IgD-negative memory B cell (primary cell): ENCODE measurements at regions not wholly inside any gene's neighbourhood (a gene's known extent, or its start where the extent isn't known, plus 50 kb on each side); places are given as distances from the start of the nearest gene placed in this dataset.

Source experiments
- H3K27ac Mint-ChIP-seq, 3 donors: one replicate each; pipeline ENCODE4 v1.8.0; 2020 to 2022; ENCODE audit warnings: mild to moderate bottlenecking in 3 of 3, mixed read lengths in 3 of 3, moderate library complexity in 1 of 3
- H3K27me3 Mint-ChIP-seq: one replicate; pipeline ENCODE4 v1.8.0; 2021; ENCODE audit warnings: mixed read lengths
- H3K36me3 Mint-ChIP-seq: one replicate; pipeline ENCODE4 v1.8.0; 2020; ENCODE audit warnings: mild to moderate bottlenecking, mixed read lengths
- H3K4me1 Mint-ChIP-seq, 3 donors: one replicate each; pipeline ENCODE4 v1.8.0; 2020 to 2022; ENCODE audit warnings: mixed read lengths in 3 of 3, mild to moderate bottlenecking in 1 of 3
- H3K4me3 Mint-ChIP-seq, 4 donors: one replicate each; pipeline ENCODE4 v1.8.0; 2020 to 2022; ENCODE audit warnings: mild to moderate bottlenecking in 4 of 4, mixed read lengths in 4 of 4, moderate library complexity in 3 of 4
- H3K9me3 Mint-ChIP-seq, 3 donors: one replicate each; pipeline ENCODE4 v1.8.0; 2020 to 2021; ENCODE audit warnings: mixed read lengths in 3 of 3, mild to moderate bottlenecking in 1 of 3

DNA sequence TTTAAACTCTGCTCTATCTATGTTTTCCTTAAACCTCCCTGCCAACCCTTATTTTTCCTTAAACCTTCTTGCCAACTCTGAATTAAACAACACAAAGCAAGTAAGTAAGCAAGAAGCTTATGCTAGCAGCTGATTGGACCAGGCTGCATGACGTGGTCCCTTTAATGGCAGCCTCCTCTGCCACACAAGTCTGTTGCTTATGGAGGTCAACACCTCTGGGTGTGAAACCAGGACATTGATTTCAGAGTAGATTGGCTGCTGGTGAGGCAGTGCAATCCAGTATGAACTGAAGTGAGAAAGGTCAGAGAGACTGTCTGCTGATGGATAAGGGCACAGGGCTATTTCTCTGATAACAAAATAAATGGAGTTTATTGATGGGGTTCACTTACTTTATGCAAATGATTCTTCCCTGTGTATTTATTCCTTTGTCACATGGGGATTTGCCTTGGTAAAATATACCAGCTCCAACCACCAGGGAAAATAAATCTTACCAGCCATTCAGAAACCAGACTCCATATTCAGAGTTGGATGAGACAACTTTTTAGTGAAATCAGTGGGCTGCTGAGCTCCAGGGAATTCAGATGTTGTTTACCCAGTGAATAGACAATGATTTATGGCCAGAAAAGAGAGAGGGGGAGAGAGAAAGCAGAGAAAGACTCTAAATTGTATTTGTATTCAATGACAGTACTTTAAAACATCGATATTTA, 112.2 kb upstream of the NCKAP5 start:
- H3K36me3 Mint-ChIP-seq: no peaks in the 10 kb centered on the region

GRCh38 chr2:133682347-133682746, 114.1 kb upstream of the NCKAP5 start:
- H3K27ac Mint-ChIP-seq: no peak overlapping the region
- peaks cover 0 to 3% (median 0%) of the 10 kb centered on the region in 3 donors for H3K9me3 Mint-ChIP-seq
- H3K36me3 Mint-ChIP-seq: no peaks in the 10 kb centered on the region
- peaks cover 2% of the 10 kb centered on the region for H3K27me3 Mint-ChIP-seq
- H3K4me3 Mint-ChIP-seq: no peak overlapping the region
- H3K4me1 Mint-ChIP-seq: no peaks in the 10 kb centered on the region

More for the DNA sequence above, 112.2 kb upstream of the NCKAP5 start:
- peaks cover 2% of the 10 kb centered on the region for H3K27me3 Mint-ChIP-seq
- no peak overlapping the region for H3K4me3 Mint-ChIP-seq
- H3K9me3 Mint-ChIP-seq: peaks cover 0 to 3% (median 0%) of the 10 kb centered on the region in 3 donors
- no peaks in the 10 kb centered on the region for H3K4me1 Mint-ChIP-seq
- no peak overlapping the region for H3K27ac Mint-ChIP-seq

DNA sequence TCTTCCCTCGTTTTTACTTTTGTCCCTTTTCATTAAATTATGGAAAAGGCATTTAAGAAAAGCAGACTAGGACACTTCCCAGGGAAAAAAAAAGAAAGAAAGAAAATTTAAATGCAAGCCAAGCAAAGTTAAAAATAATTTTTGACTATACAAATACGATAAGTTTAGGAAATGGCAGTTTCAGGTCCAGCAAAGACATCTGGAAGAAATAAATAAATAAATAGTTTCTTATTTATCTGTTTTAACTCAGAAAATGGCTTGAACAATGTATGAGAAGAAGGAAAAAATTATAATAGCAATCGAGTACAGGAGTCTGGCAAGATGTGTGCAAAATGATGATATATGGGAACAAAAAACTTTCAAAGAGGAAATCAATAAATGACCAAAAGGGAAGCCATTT, 114.6 kb upstream of the NCKAP5 start:
- peaks cover 0 to 3% (median 0%) of the 10 kb centered on the region in 3 donors for H3K9me3 Mint-ChIP-seq
- H3K36me3 Mint-ChIP-seq: no peaks in the 10 kb centered on the region
- H3K4me3 Mint-ChIP-seq: no peak overlapping the region
- H3K4me1 Mint-ChIP-seq: no peaks in the 10 kb centered on the region
- H3K27me3 Mint-ChIP-seq: peaks cover 3% of the 10 kb centered on the region
- no peak overlapping the region for H3K27ac Mint-ChIP-seq

DNA sequence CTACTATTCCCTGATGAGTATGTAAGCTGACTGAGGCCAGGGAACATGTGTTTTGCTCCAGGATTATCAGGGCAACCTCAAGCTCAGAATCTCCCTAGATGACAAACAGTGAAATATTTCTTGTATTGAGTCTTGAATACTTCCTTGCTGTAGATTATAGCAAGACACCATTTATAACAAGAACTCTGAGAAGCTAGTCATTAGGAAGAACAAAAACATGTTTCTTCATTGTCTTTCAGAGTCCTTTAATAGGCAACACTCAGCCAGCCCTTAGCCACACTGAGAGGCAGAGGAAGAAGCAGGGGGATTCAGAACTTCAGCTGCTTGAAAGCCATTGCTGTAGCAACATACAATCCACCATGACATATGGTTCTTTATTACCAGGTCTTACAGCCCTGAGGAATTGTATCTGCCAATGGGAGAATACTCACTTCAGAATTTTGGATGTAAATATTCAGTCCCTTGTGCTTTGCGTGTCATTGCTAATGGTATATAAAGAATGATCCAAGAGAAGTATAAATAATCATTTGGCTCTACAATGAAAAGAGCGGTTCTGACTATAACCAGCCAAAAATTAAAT, 117.5 kb upstream of the NCKAP5 start:
- H3K27ac Mint-ChIP-seq: no peak overlapping the region
- no peaks in the 10 kb centered on the region for H3K36me3 Mint-ChIP-seq
- H3K9me3 Mint-ChIP-seq: peaks cover 0 to 3% (median 0%) of the 10 kb centered on the region in 3 donors
- H3K4me1 Mint-ChIP-seq: no peaks in the 10 kb centered on the region
- peaks cover 7% of the 10 kb centered on the region for H3K27me3 Mint-ChIP-seq
- H3K4me3 Mint-ChIP-seq: no peak overlapping the region

DNA sequence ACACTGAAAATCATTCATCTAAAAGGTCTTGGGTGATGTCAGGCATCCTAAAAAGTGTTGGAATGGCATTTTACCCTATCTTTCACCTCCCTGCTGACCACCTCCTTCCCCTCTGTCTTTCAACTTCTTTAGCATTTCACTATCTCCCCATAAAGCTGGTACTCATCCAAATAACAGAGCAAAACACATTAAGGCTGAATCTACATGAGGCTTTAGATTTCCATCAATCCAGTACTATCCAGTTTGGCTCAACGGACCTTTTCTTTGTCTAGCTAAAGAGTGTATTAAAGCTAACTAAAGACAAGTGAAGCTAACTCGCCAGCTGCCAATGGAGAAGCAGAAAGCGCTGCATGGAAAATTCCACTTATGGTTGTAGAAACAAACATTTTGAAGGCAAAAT, 122.5 kb upstream of the NCKAP5 start:
- H3K4me1 Mint-ChIP-seq: no peaks in the 10 kb centered on the region
- no peaks in the 10 kb centered on the region for H3K9me3 Mint-ChIP-seq
- peaks cover 5% of the 10 kb centered on the region for H3K27me3 Mint-ChIP-seq
- H3K4me3 Mint-ChIP-seq: no peak overlapping the region
- no peak overlapping the region for H3K27ac Mint-ChIP-seq
- H3K36me3 Mint-ChIP-seq: peaks cover 2% of the 10 kb centered on the region

- no peaks in the 10 kb centered on the region for H3K9me3 Mint-ChIP-seq
- H3K27me3 Mint-ChIP-seq: peaks cover 5% of the 10 kb centered on the region
- H3K36me3 Mint-ChIP-seq: peaks cover 2% of the 10 kb centered on the region
- no peak overlapping the region for H3K27ac Mint-ChIP-seq
- no peak overlapping the region for H3K4me3 Mint-ChIP-seq
- no peaks in the 10 kb centered on the region for H3K4me1 Mint-ChIP-seq
These were observed 123.1 kb upstream of the NCKAP5 start for GRCh38 chr2:133691336-133691735.

DNA sequence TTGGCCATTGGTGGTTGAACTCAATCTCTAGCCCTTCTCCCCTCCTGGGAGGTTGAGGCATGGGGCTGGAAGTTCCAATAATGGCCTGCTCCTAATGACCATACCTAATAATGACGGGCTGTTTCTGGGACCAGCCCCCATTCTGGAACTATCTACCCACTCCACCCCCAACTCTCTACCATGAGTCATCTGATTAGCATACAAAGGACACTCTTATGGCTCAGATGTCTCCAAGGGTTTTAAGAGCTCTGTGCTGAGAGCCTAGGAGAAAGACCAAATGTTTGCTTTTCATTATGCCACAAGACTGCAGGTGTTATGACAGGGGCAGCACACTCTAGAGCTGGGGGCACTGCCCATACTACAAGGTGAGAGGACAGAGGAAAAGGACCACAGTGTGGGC, 137.0 kb upstream of the NCKAP5 start:
- H3K36me3 Mint-ChIP-seq: peaks cover 2% of the 10 kb centered on the region
- peaks cover 0 to 2% (median 0%) of the 10 kb centered on the region in 3 donors for H3K4me1 Mint-ChIP-seq
- H3K27ac Mint-ChIP-seq: no peak overlapping the region
- peaks cover 5% of the 10 kb centered on the region for H3K27me3 Mint-ChIP-seq
- H3K9me3 Mint-ChIP-seq: peaks cover 0 to 7% (median 4%) of the 10 kb centered on the region in 3 donors
- no peak overlapping the region for H3K4me3 Mint-ChIP-seq

- H3K9me3 Mint-ChIP-seq: peaks cover 0 to 10% (median 6%) of the 10 kb centered on the region in 3 donors
- H3K4me3 Mint-ChIP-seq: no peak overlapping the region
- H3K36me3 Mint-ChIP-seq: peaks cover 1% of the 10 kb centered on the region
- H3K27ac Mint-ChIP-seq: no peak overlapping the region
- H3K27me3 Mint-ChIP-seq: peaks cover 8% of the 10 kb centered on the region
- no peaks in the 10 kb centered on the region for H3K4me1 Mint-ChIP-seq
These were observed 142.3 kb upstream of the NCKAP5 start for GRCh38 chr2:133710613-133711012.

DNA sequence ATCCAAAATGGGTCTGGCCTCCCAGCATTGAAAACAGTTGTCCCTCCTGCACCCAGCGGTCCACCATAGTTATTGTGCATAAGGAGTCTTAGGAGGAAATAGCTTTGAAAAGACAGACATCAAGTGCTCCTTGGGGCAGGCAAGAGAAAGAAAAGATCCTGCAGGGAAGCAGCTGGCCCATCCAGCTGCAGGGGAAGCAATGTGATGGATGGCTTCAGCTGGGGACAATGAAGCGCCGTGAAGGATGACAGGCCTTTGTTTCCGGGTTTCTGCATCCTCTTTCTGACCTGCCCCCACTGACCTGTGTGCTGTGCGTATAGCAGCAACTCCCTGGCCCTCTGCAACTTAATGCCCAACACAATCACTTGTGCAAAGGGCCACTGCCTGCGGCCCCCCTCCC, 142.9 kb upstream of the NCKAP5 start:
- Mint-ChIP-seq H3K4me3 (no peak overlapping the region), H3K4me1 (no peaks in the 10 kb centered on the region), H3K9me3 (peaks cover 0 to 10% (median 6%) of the 10 kb centered on the region in 3 donors), H3K27ac (no peak overlapping the region), H3K36me3 (peaks cover 1% of the 10 kb centered on the region), H3K27me3 (peaks cover 8% of the 10 kb centered on the region)

DNA sequence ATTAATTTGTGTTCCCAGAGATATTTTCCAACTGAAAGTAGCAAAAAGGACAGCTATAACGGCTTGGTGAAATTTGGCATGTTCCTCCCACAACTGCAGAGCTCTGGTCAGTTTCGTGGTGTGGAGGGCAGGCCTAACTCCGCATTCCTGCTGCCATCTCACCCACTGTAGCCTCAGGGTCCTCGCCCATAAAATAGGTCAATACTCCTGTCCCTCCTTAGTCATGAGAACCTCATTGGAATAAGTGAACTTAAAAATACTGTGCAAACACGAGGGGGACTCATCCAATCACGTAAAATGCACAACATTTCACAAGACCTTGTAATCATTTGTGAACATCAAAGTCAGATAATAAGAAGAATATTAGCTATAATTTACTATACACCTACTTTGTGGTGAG, 143.5 kb upstream of the NCKAP5 start:
- H3K4me1 Mint-ChIP-seq: no peaks in the 10 kb centered on the region
- peaks cover 0 to 10% (median 6%) of the 10 kb centered on the region in 3 donors for H3K9me3 Mint-ChIP-seq
- no peak overlapping the region for H3K27ac Mint-ChIP-seq
- peaks cover 1% of the 10 kb centered on the region for H3K36me3 Mint-ChIP-seq
- no peak overlapping the region for H3K4me3 Mint-ChIP-seq
- H3K27me3 Mint-ChIP-seq: peaks cover 6% of the 10 kb centered on the region

DNA sequence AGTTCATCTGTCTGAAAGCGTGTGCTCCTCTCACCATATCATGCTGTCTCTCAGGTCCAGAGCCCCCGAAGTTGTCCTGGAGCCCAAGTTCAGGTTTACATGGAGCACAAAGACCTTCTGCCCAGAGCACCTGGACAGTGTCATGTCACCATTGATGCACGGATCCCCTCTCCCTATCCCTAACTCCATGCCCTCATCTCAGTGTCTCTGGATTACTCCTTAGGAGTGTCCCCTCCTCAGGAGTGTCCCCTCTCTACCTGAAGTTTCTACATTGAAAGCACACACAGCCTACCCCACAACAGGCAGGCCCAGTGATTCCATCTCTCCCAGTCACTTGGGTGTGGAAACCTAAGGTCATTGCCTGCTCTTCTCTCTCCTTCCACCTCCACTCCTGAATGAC, 144.1 kb upstream of the NCKAP5 start:
- Mint-ChIP-seq H3K4me3 (no peak overlapping the region), H3K27me3 (peaks cover 5% of the 10 kb centered on the region), H3K36me3 (peaks cover 1% of the 10 kb centered on the region), H3K9me3 (peaks cover 0 to 10% (median 6%) of the 10 kb centered on the region in 3 donors), H3K27ac (no peak overlapping the region), H3K4me1 (no peaks in the 10 kb centered on the region)

- Mint-ChIP-seq H3K9me3 (peaks cover 0 to 10% (median 6%) of the 10 kb centered on the region in 3 donors), H3K27me3 (peaks cover 5% of the 10 kb centered on the region), H3K4me1 (no peaks in the 10 kb centered on the region), H3K4me3 (no peak overlapping the region), H3K27ac (no peak overlapping the region), H3K36me3 (peaks cover 1% of the 10 kb centered on the region)
These were observed 144.9 kb upstream of the NCKAP5 start for GRCh38 chr2:133713049-133713580.

DNA sequence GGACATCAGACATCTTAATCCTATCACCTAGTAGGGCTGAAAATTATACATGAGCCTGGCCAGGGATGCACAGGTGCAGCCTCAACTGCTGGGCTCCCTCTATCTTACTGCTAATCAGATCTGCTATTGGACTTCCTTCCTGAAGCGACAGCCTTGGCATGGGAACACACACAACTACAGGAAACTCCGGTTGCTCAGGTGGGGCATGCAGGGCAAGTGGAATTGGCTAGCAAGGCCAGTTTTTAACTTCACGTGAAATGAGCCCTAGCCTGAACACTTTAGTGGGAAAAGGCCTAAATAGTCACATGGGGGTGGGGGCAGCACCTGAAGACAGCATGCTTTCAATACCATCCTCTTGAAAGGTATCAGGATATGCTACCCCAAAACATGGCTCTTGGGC, 147.9 kb upstream of the NCKAP5 start:
- H3K4me1 Mint-ChIP-seq: no peaks in the 10 kb centered on the region
- H3K27me3 Mint-ChIP-seq: peaks cover 6% of the 10 kb centered on the region
- H3K36me3 Mint-ChIP-seq: peaks cover 1% of the 10 kb centered on the region
- H3K4me3 Mint-ChIP-seq: no peak overlapping the region
- no peak overlapping the region for H3K27ac Mint-ChIP-seq
- H3K9me3 Mint-ChIP-seq: peaks cover 0 to 3% (median 2%) of the 10 kb centered on the region in 3 donors

GRCh38 chr2:133717497-133717896, 149.2 kb upstream of the NCKAP5 start:
- peaks cover 3% of the 10 kb centered on the region for H3K27me3 Mint-ChIP-seq
- peaks cover 1% of the 10 kb centered on the region for H3K36me3 Mint-ChIP-seq
- no peak overlapping the region for H3K27ac Mint-ChIP-seq
- H3K4me1 Mint-ChIP-seq: no peaks in the 10 kb centered on the region
- H3K9me3 Mint-ChIP-seq: peaks cover 0 to 3% (median 2%) of the 10 kb centered on the region in 3 donors
- no peak overlapping the region for H3K4me3 Mint-ChIP-seq

- no peak overlapping the region for H3K27ac Mint-ChIP-seq
- H3K27me3 Mint-ChIP-seq: peaks cover 1% of the 10 kb centered on the region
- no peaks in the 10 kb centered on the region for H3K36me3 Mint-ChIP-seq
- H3K4me1 Mint-ChIP-seq: no peaks in the 10 kb centered on the region
- H3K9me3 Mint-ChIP-seq: peaks cover 0 to 2% (median 0%) of the 10 kb centered on the region in 3 donors
- H3K4me3 Mint-ChIP-seq: no peak overlapping the region
These were observed 150.5 kb upstream of the NCKAP5 start for GRCh38 chr2:133718688-133719201.
